ENCODE measurements at regions not wholly inside any gene's neighbourhood (a gene's known extent, or its start where the extent isn't known, plus 50 kb on each side); places are given as distances from the start of the nearest gene placed in this dataset.

DNA sequence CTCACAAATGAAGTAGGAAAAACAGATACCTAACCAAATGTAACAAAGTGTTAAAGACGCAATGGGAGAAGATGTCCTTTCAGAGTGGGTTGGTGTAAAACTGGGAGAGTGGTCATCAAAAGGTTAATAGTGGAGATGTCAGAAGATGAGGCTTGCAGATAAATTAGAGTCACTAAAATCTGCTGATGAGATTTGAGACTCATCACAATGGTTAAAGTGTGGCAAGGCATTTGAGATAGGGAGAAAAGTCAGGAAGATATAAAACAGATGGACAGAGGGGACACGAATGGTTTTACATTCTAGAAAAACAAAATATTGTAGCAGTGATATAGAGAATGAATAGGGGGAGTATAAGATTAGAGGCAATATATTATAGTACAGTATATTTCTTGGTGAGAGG lies 406.0 kb upstream of the SEMA6A start:
- H3K27ac ChIP-seq (ENCODE audit: low read depth): no peak overlapping the region
- ATAC-seq: no peak
- no peak overlapping the region for H3K27ac Mint-ChIP-seq

More for the DNA sequence above, 406.0 kb upstream of the SEMA6A start:
- no peak overlapping the region for H3K4me2 ChIP-seq
- TF ChIP-seq, protein P1, sequence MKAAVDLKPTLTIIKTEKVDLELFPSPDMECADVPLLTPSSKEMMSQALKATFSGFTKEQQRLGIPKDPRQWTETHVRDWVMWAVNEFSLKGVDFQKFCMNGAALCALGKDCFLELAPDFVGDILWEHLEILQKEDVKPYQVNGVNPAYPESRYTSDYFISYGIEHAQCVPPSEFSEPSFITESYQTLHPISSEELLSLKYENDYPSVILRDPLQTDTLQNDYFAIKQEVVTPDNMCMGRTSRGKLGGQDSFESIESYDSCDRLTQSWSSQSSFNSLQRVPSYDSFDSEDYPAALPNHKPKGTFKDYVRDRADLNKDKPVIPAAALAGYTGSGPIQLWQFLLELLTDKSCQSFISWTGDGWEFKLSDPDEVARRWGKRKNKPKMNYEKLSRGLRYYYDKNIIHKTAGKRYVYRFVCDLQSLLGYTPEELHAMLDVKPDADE (IDR thresholded peaks at IDR 0.05): no peak
- TF ChIP-seq STAT1 (IDR thresholded peaks at IDR 0.05; ENCODE audit: unreplicated experiment) (no peak), EZH2phosphoT487 (IDR thresholded peaks at IDR 0.05; ENCODE audit: unreplicated experiment) (no peak), JUNB (IDR thresholded peaks at IDR 0.05; ENCODE audit: unreplicated experiment) (no peak), ZNF331 (CRISPR knock-in tag; IDR thresholded peaks at IDR 0.05; ENCODE audit: low read depth) (no peak), CREB1 (CRISPR knock-in tag; IDR thresholded peaks at IDR 0.05; ENCODE audit: low read depth) (no peak), ZNF114 (CRISPR knock-in tag; IDR thresholded peaks at IDR 0.05) (no peak), EZH2 (IDR thresholded peaks at IDR 0.05; ENCODE audit: low read depth, unreplicated experiment) (no peak), NANOG (IDR thresholded peaks at IDR 0.05; ENCODE audit: borderline replicate concordance) (no peak), POLR2AphosphoS5 (IDR thresholded peaks at IDR 0.05; ENCODE audit: low read depth) (no peak)
- TF ChIP-seq, protein P2, sequence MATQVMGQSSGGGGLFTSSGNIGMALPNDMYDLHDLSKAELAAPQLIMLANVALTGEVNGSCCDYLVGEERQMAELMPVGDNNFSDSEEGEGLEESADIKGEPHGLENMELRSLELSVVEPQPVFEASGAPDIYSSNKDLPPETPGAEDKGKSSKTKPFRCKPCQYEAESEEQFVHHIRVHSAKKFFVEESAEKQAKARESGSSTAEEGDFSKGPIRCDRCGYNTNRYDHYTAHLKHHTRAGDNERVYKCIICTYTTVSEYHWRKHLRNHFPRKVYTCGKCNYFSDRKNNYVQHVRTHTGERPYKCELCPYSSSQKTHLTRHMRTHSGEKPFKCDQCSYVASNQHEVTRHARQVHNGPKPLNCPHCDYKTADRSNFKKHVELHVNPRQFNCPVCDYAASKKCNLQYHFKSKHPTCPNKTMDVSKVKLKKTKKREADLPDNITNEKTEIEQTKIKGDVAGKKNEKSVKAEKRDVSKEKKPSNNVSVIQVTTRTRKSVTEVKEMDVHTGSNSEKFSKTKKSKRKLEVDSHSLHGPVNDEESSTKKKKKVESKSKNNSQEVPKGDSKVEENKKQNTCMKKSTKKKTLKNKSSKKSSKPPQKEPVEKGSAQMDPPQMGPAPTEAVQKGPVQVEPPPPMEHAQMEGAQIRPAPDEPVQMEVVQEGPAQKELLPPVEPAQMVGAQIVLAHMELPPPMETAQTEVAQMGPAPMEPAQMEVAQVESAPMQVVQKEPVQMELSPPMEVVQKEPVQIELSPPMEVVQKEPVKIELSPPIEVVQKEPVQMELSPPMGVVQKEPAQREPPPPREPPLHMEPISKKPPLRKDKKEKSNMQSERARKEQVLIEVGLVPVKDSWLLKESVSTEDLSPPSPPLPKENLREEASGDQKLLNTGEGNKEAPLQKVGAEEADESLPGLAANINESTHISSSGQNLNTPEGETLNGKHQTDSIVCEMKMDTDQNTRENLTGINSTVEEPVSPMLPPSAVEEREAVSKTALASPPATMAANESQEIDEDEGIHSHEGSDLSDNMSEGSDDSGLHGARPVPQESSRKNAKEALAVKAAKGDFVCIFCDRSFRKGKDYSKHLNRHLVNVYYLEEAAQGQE (IDR thresholded peaks at IDR 0.05; ENCODE audit: unreplicated experiment): no peak
- TF ChIP-seq, protein P3, sequence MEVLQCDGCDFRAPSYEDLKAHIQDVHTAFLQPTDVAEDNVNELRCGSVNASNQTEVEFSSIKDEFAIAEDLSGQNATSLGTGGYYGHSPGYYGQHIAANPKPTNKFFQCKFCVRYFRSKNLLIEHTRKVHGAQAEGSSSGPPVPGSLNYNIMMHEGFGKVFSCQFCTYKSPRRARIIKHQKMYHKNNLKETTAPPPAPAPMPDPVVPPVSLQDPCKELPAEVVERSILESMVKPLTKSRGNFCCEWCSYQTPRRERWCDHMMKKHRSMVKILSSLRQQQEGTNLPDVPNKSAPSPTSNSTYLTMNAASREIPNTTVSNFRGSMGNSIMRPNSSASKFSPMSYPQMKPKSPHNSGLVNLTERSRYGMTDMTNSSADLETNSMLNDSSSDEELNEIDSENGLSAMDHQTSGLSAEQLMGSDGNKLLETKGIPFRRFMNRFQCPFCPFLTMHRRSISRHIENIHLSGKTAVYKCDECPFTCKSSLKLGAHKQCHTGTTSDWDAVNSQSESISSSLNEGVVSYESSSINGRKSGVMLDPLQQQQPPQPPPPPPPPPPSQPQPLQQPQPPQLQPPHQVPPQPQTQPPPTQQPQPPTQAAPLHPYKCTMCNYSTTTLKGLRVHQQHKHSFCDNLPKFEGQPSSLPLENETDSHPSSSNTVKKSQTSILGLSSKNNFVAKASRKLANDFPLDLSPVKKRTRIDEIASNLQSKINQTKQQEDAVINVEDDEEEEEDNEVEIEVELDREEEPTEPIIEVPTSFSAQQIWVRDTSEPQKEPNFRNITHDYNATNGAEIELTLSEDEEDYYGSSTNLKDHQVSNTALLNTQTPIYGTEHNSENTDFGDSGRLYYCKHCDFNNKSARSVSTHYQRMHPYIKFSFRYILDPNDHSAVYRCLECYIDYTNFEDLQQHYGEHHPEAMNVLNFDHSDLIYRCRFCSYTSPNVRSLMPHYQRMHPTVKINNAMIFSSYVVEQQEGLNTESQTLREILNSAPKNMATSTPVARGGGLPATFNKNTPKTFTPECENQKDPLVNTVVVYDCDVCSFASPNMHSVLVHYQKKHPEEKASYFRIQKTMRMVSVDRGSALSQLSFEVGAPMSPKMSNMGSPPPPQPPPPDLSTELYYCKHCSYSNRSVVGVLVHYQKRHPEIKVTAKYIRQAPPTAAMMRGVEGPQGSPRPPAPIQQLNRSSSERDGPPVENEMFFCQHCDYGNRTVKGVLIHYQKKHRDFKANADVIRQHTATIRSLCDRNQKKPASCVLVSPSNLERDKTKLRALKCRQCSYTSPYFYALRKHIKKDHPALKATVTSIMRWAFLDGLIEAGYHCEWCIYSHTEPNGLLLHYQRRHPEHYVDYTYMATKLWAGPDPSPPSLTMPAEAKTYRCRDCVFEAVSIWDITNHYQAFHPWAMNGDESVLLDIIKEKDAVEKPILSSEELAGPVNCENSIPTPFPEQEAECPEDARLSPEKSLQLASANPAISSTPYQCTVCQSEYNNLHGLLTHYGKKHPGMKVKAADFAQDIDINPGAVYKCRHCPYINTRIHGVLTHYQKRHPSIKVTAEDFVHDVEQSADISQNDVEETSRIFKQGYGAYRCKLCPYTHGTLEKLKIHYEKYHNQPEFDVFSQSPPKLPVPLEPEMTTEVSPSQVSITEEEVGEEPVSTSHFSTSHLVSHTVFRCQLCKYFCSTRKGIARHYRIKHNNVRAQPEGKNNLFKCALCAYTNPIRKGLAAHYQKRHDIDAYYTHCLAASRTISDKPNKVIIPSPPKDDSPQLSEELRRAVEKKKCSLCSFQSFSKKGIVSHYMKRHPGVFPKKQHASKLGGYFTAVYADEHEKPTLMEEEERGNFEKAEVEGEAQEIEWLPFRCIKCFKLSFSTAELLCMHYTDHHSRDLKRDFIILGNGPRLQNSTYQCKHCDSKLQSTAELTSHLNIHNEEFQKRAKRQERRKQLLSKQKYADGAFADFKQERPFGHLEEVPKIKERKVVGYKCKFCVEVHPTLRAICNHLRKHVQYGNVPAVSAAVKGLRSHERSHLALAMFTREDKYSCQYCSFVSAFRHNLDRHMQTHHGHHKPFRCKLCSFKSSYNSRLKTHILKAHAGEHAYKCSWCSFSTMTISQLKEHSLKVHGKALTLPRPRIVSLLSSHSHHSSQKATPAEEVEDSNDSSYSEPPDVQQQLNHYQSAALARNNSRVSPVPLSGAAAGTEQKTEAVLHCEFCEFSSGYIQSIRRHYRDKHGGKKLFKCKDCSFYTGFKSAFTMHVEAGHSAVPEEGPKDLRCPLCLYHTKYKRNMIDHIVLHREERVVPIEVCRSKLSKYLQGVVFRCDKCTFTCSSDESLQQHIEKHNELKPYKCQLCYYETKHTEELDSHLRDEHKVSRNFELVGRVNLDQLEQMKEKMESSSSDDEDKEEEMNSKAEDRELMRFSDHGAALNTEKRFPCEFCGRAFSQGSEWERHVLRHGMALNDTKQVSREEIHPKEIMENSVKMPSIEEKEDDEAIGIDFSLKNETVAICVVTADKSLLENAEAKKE (CRISPR knock-in tag; IDR thresholded peaks at IDR 0.05): no peak
- TF ChIP-seq, protein P4, sequence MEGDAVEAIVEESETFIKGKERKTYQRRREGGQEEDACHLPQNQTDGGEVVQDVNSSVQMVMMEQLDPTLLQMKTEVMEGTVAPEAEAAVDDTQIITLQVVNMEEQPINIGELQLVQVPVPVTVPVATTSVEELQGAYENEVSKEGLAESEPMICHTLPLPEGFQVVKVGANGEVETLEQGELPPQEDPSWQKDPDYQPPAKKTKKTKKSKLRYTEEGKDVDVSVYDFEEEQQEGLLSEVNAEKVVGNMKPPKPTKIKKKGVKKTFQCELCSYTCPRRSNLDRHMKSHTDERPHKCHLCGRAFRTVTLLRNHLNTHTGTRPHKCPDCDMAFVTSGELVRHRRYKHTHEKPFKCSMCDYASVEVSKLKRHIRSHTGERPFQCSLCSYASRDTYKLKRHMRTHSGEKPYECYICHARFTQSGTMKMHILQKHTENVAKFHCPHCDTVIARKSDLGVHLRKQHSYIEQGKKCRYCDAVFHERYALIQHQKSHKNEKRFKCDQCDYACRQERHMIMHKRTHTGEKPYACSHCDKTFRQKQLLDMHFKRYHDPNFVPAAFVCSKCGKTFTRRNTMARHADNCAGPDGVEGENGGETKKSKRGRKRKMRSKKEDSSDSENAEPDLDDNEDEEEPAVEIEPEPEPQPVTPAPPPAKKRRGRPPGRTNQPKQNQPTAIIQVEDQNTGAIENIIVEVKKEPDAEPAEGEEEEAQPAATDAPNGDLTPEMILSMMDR (conservative IDR thresholded peaks at IDR 0.05; ENCODE audit: low read depth in 2 of 2): no peak
- no peaks in the 10 kb centered on the region for H3K36me3 Mint-ChIP-seq (ENCODE audit: low read depth)
- H3K4me1 Mint-ChIP-seq: no peaks in the 10 kb centered on the region
- no peaks in the 10 kb centered on the region for H4K20me1 ChIP-seq (replicated peaks; ENCODE audit: insufficient read depth)
- no peaks in the 10 kb centered on the region for H3K27me3 ChIP-seq (ENCODE audit: insufficient read depth)
- H2AFZ ChIP-seq: no peak overlapping the region
- H3K4me3 Mint-ChIP-seq: no peak overlapping the region
- H3K27me3 Mint-ChIP-seq (ENCODE audit: insufficient read depth, low read depth, poor library complexity): no peaks in the 10 kb centered on the region
- DNase-seq (ENCODE audit: low spot score): no peak
- H3K36me3 ChIP-seq (ENCODE audit: insufficient read depth): no peaks in the 10 kb centered on the region
- H3K9me2 ChIP-seq (ENCODE audit: insufficient read depth): no peaks in the 10 kb centered on the region
- H3K4me3 ChIP-seq: no peak overlapping the region
- H3F3A ChIP-seq (replicated peaks; ENCODE audit: low read depth): no peaks in the 10 kb centered on the region
- H3K9me3 Mint-ChIP-seq: peaks cover 1% of the 10 kb centered on the region; the same call in 1 of the 3 replicates
- no peaks in the 10 kb centered on the region for H3K4me1 ChIP-seq (ENCODE audit: insufficient read depth)
- no peaks in the 10 kb centered on the region for H3K79me2 ChIP-seq (replicated peaks; ENCODE audit: insufficient read depth)

Data from GM23338 (cell line).